ENCODE measurements at regions not wholly inside any gene's neighbourhood (a gene's known extent, or its start where the extent isn't known, plus 50 kb on each side); places are given as distances from the start of the nearest gene placed in this dataset.

GRCh38 chr4:147339100-147339499 is 141.8 kb upstream of the EDNRA start:
- TF ChIP-seq SPI1 (IDR thresholded peaks at IDR 0.05; ENCODE audit: borderline replicate concordance, low read depth) (no peak), POLR2AphosphoS5 (IDR thresholded peaks at IDR 0.05; ENCODE audit: low read depth) (no peak), CTCF (IDR thresholded peaks at IDR 0.05; ENCODE audit: insufficient read depth, low read length) (no peak), REST (IDR thresholded peaks at IDR 0.05; ENCODE audit: insufficient replicate concordance, low read depth) (no peak), GABPA (IDR thresholded peaks at IDR 0.05; ENCODE audit: low read depth) (no peak)
- DNase-seq (ENCODE audit: low read depth in 1 of 2, low spot score in 1 of 2) = no peak
- Histone ChIP-seq H3K4me3 (replicated peaks; ENCODE audit: insufficient read depth, low read length) (no peak overlapping the region), H3K27ac (replicated peaks) (no peak overlapping the region), H3K27me3 (ENCODE audit: insufficient read depth, poor library complexity, severe bottlenecking) (no peaks in the 10 kb centered on the region)

- no peak for DNase-seq (ENCODE audit: low read depth in 1 of 2, low spot score in 1 of 2)
- no peaks in the 10 kb centered on the region for H3K27me3 ChIP-seq (ENCODE audit: insufficient read depth, poor library complexity, severe bottlenecking)
- TF ChIP-seq REST (IDR thresholded peaks at IDR 0.05; ENCODE audit: insufficient replicate concordance, low read depth) (no peak), POLR2AphosphoS5 (IDR thresholded peaks at IDR 0.05; ENCODE audit: low read depth) (no peak), CTCF (IDR thresholded peaks at IDR 0.05; ENCODE audit: insufficient read depth, low read length) (no peak), GABPA (IDR thresholded peaks at IDR 0.05; ENCODE audit: low read depth) (no peak), SPI1 (IDR thresholded peaks at IDR 0.05; ENCODE audit: borderline replicate concordance, low read depth) (no peak)
- H3K27ac ChIP-seq (replicated peaks) = no peak overlapping the region
- no peak overlapping the region for H3K4me3 ChIP-seq (replicated peaks; ENCODE audit: insufficient read depth, low read length)
Observed at GRCh38 chr4:147340111-147340510, 140.8 kb upstream of the EDNRA start.

GRCh38 chr4:147340591-147341120 is 140.2 kb upstream of the EDNRA start:
- TF ChIP-seq SPI1 (IDR thresholded peaks at IDR 0.05; ENCODE audit: borderline replicate concordance, low read depth) (no peak), REST (IDR thresholded peaks at IDR 0.05; ENCODE audit: insufficient replicate concordance, low read depth) (no peak), GABPA (IDR thresholded peaks at IDR 0.05; ENCODE audit: low read depth) (no peak), POLR2AphosphoS5 (IDR thresholded peaks at IDR 0.05; ENCODE audit: low read depth) (no peak), CTCF (IDR thresholded peaks at IDR 0.05; ENCODE audit: insufficient read depth, low read length) (no peak)
- DNase-seq (ENCODE audit: low read depth in 1 of 2, low spot score in 1 of 2) = no peak
- Histone ChIP-seq H3K27ac (replicated peaks) (no peak overlapping the region), H3K4me3 (replicated peaks; ENCODE audit: insufficient read depth, low read length) (no peak overlapping the region), H3K27me3 (ENCODE audit: insufficient read depth, poor library complexity, severe bottlenecking) (no peaks in the 10 kb centered on the region)
